HG03571 (cell line): ENCODE measurements at regions not wholly inside any gene's neighbourhood (a gene's known extent, or its start where the extent isn't known, plus 50 kb on each side); places are given as distances from the start of the nearest gene placed in this dataset.

Experiments used
- ATAC-seq: cut with Tn5 transposase; IDR thresholded peaks from one replicate; pipeline ENCODE4 v1.9.1; 2021; ENCODE audit not compliant: unreplicated experiment

GRCh38 chr15:81442454-81442853 is 68.4 kb upstream of the TMC3 start:
- ATAC-seq = no peak

GRCh38 chr15:81434851-81435250 is 60.8 kb upstream of the TMC3 start:
- ATAC-seq = no peak

DNA sequence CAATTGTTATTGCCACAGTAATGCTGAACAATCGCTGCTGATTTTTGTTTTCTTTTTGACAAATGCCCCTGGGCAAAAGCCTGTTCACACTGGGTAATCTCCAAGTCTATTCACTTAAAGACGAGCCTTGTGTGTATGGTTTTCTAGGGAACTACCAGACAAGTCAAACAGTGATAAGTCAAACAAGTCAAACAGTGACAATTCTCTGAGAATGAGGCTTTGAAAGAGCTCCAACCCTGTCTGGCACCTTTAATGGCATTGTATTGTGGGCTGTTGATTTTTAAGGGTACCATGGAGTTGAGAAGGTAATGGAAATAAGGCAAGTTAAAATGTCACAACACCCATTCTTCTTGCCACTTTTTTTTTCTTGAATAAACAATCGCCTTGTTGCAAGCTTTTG is 59.4 kb upstream of the TMC3 start:
- ATAC-seq = no peak

DNA sequence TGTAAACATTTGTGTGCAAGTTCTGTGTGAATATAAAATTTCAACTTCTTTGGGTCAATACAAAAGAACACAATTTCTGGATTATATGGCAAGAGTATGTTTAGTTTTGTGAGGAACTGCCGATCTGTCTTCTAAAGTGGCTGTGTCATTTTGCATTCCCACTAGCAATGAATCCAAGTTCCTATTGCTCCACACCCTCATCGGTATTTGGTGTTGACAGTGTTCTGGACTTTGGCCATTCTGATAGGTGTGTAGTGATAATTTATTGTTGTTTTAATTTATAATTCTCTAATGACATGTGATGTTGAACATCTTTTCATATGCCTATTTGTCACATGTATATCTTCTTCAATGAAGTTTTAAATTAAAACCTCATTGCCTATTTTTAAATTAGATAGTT is 58.2 kb upstream of the TMC3 start:
- no peak for ATAC-seq

DNA sequence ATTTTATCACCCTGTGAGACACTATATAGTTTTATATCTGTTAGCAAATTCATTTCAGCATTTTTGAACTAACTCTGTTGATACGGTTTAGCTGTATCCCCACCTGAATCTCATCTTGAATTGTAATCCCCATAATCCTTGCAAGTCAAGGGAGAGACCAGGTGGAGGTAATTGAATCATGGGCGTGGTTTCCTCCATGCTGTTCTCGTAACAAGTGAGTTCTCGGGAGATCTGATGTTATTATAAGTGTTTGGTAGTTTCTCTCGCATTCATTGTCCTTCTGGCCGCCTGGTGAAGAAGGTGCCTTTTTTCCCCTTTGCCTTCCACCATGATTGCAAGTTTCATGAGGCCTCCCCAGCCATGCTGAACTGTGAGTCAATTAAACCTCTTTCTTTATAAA is 53.2 kb upstream of the TMC3 start:
- no peak for ATAC-seq

DNA sequence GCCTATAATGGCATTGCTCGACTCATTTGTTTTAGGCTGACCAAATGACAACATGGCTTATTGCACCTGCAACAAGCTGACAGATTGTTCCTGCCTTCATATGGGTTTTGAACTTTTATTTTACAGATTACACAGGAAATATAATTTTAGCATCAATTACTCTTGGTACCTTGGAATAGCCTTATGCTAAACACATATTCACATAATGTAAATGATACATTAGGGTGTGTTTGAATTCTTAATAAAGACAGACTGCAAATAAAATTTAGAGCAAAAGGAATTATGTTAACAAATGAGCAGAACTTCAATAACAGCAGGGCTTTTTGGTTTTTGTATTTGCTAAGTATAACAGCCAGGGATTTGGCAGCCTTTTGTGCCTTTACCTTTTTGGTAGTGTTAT is 51.9 kb upstream of the TMC3 start:
- no peak for ATAC-seq
